ENCODE measurements at regions not wholly inside any gene's neighbourhood (a gene's known extent, or its start where the extent isn't known, plus 50 kb on each side); places are given as distances from the start of the nearest gene placed in this dataset.
"Not testable (repeated sequence)": the region's sequence is repeated elsewhere in the genome, so short reads cannot be mapped to it uniquely, and the experiment has no call there.

GRCh38 chr1:214143006-214143992 is 137.7 kb upstream of the SMYD2 start:
- DNase-seq: no peak

- DNase-seq: not testable (repeated sequence)
These were observed 136.4 kb upstream of the SMYD2 start for GRCh38 chr1:214144521-214144920.

- no peak for DNase-seq
These were observed 134.4 kb upstream of the SMYD2 start for GRCh38 chr1:214146523-214146922.

- DNase-seq: no peak
These were observed 126.2 kb upstream of the SMYD2 start for GRCh38 chr1:214154596-214155292.

- no peak for DNase-seq
These were observed 124.9 kb upstream of the SMYD2 start for GRCh38 chr1:214155987-214156625.

GRCh38 chr1:214164173-214164572 is 116.8 kb upstream of the SMYD2 start:
- no peak for DNase-seq

- no peak for DNase-seq
These were observed 115.0 kb upstream of the SMYD2 start for GRCh38 chr1:214165850-214166374.

- DNase-seq: no peak
These were observed 106.3 kb upstream of the SMYD2 start for GRCh38 chr1:214174508-214175199.

- DNase-seq: no peak
These were observed 102.9 kb upstream of the SMYD2 start for GRCh38 chr1:214178102-214178501.

GRCh38 chr1:214184992-214185391 is 96.0 kb upstream of the SMYD2 start:
- DNase-seq: no peak

GRCh38 chr1:214186103-214186824 is 94.7 kb upstream of the SMYD2 start:
- no peak for DNase-seq

GRCh38 chr1:214187121-214187900 is 93.6 kb upstream of the SMYD2 start:
- DNase-seq: no peak

GRCh38 chr1:214187933-214188332 is 93.0 kb upstream of the SMYD2 start:
- DNase-seq: no peak

GRCh38 chr1:214188835-214189234 is 92.1 kb upstream of the SMYD2 start:
- DNase-seq: no peak

GRCh38 chr1:214192825-214193643 is 87.9 kb upstream of the SMYD2 start:
- DNase-seq: no peak

GRCh38 chr1:214193691-214194090 is 87.3 kb upstream of the SMYD2 start:
- DNase-seq: no peak

- DNase-seq: no peak
These were observed 82.4 kb upstream of the SMYD2 start for GRCh38 chr1:214198571-214198970.

GRCh38 chr1:214199585-214199984 is 81.4 kb upstream of the SMYD2 start:
- DNase-seq: no peak

- no peak for DNase-seq
These were observed 78.0 kb upstream of the SMYD2 start for GRCh38 chr1:214202992-214203391.

- DNase-seq: no peak
These were observed 75.9 kb upstream of the SMYD2 start for GRCh38 chr1:214205053-214205452.

Data from CD4-positive, alpha-beta T cell treated with Interleukin-17A for 4 hours (primary cell).